Activated naive CD4-positive, alpha-beta T cell treated with anti-CD3 and anti-CD28 coated beads, Interleukin-2, amount 50 U/mL, for 24 hours (primary cell): ENCODE measurements at regions not wholly inside any gene's neighbourhood (a gene's known extent, or its start where the extent isn't known, plus 50 kb on each side); places are given as distances from the start of the nearest gene placed in this dataset.

Experiments used
- H3K27ac Mint-ChIP-seq: one replicate; pipeline ENCODE4 v1.8.0; 2021; ENCODE audit warnings: mild to moderate bottlenecking, mixed read lengths
- H3K27me3 Mint-ChIP-seq: one replicate; pipeline ENCODE4 v1.8.0; 2021; ENCODE audit warnings: mixed read lengths
- H3K36me3 Mint-ChIP-seq: one replicate; pipeline ENCODE4 v1.8.0; 2021; ENCODE audit warnings: mixed read lengths
- H3K4me1 Mint-ChIP-seq: one replicate; pipeline ENCODE4 v1.8.0; 2021; ENCODE audit warnings: mixed read lengths
- H3K4me3 Mint-ChIP-seq: one replicate; pipeline ENCODE4 v1.8.0; 2021; ENCODE audit warnings: mild to moderate bottlenecking, mixed read lengths
- H3K9me3 Mint-ChIP-seq: one replicate; pipeline ENCODE4 v1.8.0; 2021; ENCODE audit warnings: mixed read lengths

DNA sequence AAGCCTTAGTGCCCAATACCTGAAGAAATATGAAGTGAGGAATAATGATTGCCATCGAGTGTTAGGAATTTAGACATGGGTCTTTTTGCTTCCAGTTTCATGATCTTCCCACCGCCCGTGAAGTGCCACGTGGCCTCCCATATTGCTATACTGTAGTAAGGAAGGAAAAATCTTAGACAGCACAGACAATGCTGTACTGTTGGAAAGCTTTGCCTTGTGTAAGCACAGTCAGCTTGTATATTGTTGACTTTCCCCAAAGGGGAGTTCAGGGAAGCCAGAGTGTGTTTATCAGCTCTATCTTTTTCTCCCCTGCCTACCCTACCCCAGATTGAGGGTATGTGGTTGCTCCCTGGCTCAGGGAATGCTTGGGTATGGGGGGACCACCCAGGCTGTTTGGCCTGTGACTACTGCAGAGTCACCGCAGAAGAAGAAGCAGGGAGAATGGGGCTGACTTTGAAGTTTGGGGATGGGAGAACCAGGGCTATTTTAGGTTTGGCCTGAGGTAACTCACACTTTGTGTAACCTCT, 161.8 kb upstream of the MEF2C start:
- Mint-ChIP-seq H3K27me3 (no peaks in the 10 kb centered on the region), H3K4me1 (no peaks in the 10 kb centered on the region), H3K27ac (no peak overlapping the region), H3K9me3 (no peaks in the 10 kb centered on the region), H3K4me3 (no peak overlapping the region), H3K36me3 (no peaks in the 10 kb centered on the region)

- Mint-ChIP-seq H3K27ac (peak overlapping the region; percentile 30), H3K36me3 (no peaks in the 10 kb centered on the region), H3K9me3 (peaks cover 2% of the 10 kb centered on the region), H3K4me3 (no peak overlapping the region), H3K4me1 (no peaks in the 10 kb centered on the region), H3K27me3 (no peaks in the 10 kb centered on the region)
These were observed 160.7 kb upstream of the MEF2C start for GRCh38 chr5:89043676-89044075.

- no peaks in the 10 kb centered on the region for H3K4me1 Mint-ChIP-seq
- no peaks in the 10 kb centered on the region for H3K36me3 Mint-ChIP-seq
- H3K27ac Mint-ChIP-seq = no peak overlapping the region
- no peak overlapping the region for H3K4me3 Mint-ChIP-seq
- H3K27me3 Mint-ChIP-seq = no peaks in the 10 kb centered on the region
- H3K9me3 Mint-ChIP-seq = peaks cover 5% of the 10 kb centered on the region
These were observed 159.8 kb upstream of the MEF2C start for GRCh38 chr5:89042746-89043145.

DNA sequence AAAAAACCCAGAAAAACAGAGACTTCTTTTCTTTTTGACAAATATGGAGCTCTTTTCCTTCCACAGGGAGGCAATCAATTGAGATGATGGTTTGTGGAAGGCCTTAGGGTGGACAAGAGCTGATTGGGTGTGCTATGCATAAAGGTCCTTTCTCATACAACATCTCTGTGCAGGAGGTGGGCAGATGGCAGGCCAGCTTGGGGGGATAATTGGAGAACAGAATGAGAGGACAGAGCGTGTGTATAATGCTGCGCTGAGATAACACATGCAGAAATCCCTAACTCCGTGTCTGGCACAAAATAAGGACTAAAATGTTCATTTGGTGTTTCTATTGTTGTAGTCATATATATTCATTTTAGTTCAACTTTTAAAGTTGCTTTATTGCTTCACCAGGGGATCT, 159.0 kb upstream of the MEF2C start:
- H3K4me1 Mint-ChIP-seq = no peaks in the 10 kb centered on the region
- no peaks in the 10 kb centered on the region for H3K27me3 Mint-ChIP-seq
- no peaks in the 10 kb centered on the region for H3K36me3 Mint-ChIP-seq
- peaks cover 5% of the 10 kb centered on the region for H3K9me3 Mint-ChIP-seq
- no peak overlapping the region for H3K27ac Mint-ChIP-seq
- H3K4me3 Mint-ChIP-seq = no peak overlapping the region

- Mint-ChIP-seq H3K4me3 (no peak overlapping the region), H3K36me3 (no peaks in the 10 kb centered on the region), H3K27me3 (no peaks in the 10 kb centered on the region), H3K4me1 (no peaks in the 10 kb centered on the region), H3K27ac (no peak overlapping the region), H3K9me3 (peaks cover 5% of the 10 kb centered on the region)
These were observed 158.3 kb upstream of the MEF2C start for GRCh38 chr5:89041249-89041779.

GRCh38 chr5:89036704-89037489, 153.9 kb upstream of the MEF2C start:
- Mint-ChIP-seq H3K4me3 (no peak overlapping the region), H3K36me3 (no peaks in the 10 kb centered on the region), H3K27ac (no peak overlapping the region)

DNA sequence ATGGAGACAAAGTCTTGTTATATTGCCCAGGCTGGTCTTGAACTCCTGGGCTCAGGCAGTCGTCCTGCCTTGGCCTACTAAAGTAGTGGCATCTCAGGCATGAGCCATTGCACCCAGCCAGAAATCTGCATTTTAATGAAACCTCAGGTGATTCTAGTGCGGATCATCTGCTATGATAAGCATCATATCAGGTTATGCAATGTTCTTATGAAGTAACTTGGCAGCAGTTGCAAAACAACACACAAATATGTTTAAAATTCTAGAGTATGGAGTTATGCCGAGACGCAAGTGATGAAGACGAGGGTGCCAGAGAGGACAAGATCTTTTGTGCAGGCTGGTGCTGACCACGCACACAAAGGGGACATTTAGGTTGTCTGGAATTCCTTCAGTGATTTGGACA, 153.2 kb upstream of the MEF2C start:
- Mint-ChIP-seq H3K36me3 (no peaks in the 10 kb centered on the region), H3K4me1 (no peaks in the 10 kb centered on the region), H3K4me3 (no peak overlapping the region), H3K27ac (no peak overlapping the region), H3K9me3 (peaks cover 5% of the 10 kb centered on the region), H3K27me3 (no peaks in the 10 kb centered on the region)

More at GRCh38 chr5:89036704-89037489, 153.9 kb upstream of the MEF2C start:
- no peaks in the 10 kb centered on the region for H3K27me3 Mint-ChIP-seq
- no peaks in the 10 kb centered on the region for H3K4me1 Mint-ChIP-seq
- peaks cover 5% of the 10 kb centered on the region for H3K9me3 Mint-ChIP-seq

DNA sequence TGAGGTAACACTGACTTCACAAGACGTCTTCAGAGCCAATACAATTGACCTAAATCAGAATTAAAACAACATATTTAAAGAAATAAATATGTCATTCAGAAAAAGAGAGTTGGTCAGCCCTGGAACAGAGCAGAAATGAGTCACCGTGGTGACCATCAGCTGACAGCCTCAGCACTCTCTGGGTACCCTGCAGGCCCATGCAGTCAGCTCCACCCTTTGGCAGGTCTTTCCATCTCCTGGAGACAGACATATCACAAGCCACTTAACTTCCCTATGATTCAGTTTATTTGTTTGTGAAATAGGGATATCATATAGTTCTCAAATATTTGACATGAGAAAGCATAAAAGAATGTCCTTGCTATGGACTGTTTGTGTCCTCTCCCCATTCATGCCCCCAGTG, 151.6 kb upstream of the MEF2C start:
- H3K4me3 Mint-ChIP-seq = no peak overlapping the region
- H3K36me3 Mint-ChIP-seq = no peaks in the 10 kb centered on the region
- no peaks in the 10 kb centered on the region for H3K27me3 Mint-ChIP-seq
- no peak overlapping the region for H3K27ac Mint-ChIP-seq
- no peaks in the 10 kb centered on the region for H3K4me1 Mint-ChIP-seq
- peaks cover 5% of the 10 kb centered on the region for H3K9me3 Mint-ChIP-seq

GRCh38 chr5:89030798-89031197, 147.8 kb upstream of the MEF2C start:
- no peak overlapping the region for H3K27ac Mint-ChIP-seq
- no peaks in the 10 kb centered on the region for H3K9me3 Mint-ChIP-seq
- H3K27me3 Mint-ChIP-seq = no peaks in the 10 kb centered on the region
- H3K4me1 Mint-ChIP-seq = no peaks in the 10 kb centered on the region
- H3K4me3 Mint-ChIP-seq = no peak overlapping the region
- H3K36me3 Mint-ChIP-seq = no peaks in the 10 kb centered on the region

GRCh38 chr5:89028595-89029285, 145.8 kb upstream of the MEF2C start:
- Mint-ChIP-seq H3K27me3 (no peaks in the 10 kb centered on the region), H3K36me3 (no peaks in the 10 kb centered on the region), H3K4me1 (no peaks in the 10 kb centered on the region), H3K27ac (no peak overlapping the region), H3K4me3 (no peak overlapping the region), H3K9me3 (no peaks in the 10 kb centered on the region)

- Mint-ChIP-seq H3K27ac (no peak overlapping the region), H3K9me3 (no peaks in the 10 kb centered on the region), H3K36me3 (no peaks in the 10 kb centered on the region), H3K4me1 (no peaks in the 10 kb centered on the region), H3K4me3 (no peak overlapping the region), H3K27me3 (peaks cover 2% of the 10 kb centered on the region)
These were observed 141.1 kb upstream of the MEF2C start for GRCh38 chr5:89024045-89024444.

DNA sequence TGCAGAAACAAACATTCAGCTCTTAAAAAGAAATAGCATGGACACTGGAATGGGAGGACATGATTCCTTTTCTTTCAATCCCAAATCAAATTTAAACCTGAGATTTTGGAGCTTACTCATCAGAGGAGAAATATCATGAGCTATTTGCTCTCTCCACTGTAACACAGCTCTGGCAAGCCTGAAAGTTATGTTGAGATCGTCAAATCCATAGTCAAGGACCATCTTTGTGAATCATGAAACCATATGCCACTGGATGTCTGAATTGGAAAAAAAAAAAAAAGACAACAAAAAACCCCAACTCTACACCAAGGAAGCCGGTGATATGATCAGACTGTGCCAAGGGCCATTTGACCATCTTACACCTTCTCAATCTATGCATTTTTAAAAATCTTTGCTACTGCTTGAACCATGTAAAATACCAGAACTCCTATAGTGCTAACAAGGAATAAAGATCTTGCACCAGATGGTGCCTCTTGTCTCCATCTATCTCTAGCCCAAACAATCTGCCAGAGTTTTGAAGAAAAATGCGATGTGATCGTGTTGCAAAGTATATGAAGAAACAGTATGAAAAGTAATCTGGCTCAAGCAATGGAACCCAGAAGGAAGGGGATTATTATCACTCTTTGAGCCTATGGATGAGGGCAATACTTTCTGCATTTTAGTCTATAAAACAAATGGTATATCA, 138.1 kb upstream of the MEF2C start:
- no peaks in the 10 kb centered on the region for H3K4me1 Mint-ChIP-seq
- no peaks in the 10 kb centered on the region for H3K36me3 Mint-ChIP-seq
- H3K27me3 Mint-ChIP-seq = peaks cover 2% of the 10 kb centered on the region
- no peak overlapping the region for H3K27ac Mint-ChIP-seq
- H3K9me3 Mint-ChIP-seq = no peaks in the 10 kb centered on the region
- H3K4me3 Mint-ChIP-seq = no peak overlapping the region

GRCh38 chr5:89016741-89017303, 133.8 kb upstream of the MEF2C start:
- H3K27ac Mint-ChIP-seq = no peak overlapping the region
- no peak overlapping the region for H3K4me3 Mint-ChIP-seq
- H3K27me3 Mint-ChIP-seq = peaks cover 2% of the 10 kb centered on the region
- H3K36me3 Mint-ChIP-seq = no peaks in the 10 kb centered on the region
- H3K9me3 Mint-ChIP-seq = no peaks in the 10 kb centered on the region
- H3K4me1 Mint-ChIP-seq = no peaks in the 10 kb centered on the region

DNA sequence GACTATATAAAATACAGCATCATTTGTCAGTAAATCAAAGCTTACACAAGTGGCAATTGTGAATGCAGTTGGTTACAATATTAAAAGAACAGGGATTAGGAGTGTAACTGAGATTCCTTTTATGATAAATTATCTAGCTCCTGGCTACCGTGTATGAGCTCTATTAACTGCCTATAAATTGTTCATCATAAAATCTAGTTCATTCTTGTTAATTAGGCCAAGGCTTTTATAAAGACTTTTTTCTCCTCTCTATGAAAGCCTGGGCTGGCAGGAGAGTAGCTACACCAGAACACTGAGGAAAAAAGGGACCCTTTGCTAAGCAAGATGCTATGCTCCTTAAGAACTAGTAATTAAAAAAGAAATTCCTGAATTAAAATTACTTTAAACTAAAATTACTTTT, 132.4 kb upstream of the MEF2C start:
- no peaks in the 10 kb centered on the region for H3K4me1 Mint-ChIP-seq
- peaks cover 2% of the 10 kb centered on the region for H3K27me3 Mint-ChIP-seq
- H3K36me3 Mint-ChIP-seq = no peaks in the 10 kb centered on the region
- no peaks in the 10 kb centered on the region for H3K9me3 Mint-ChIP-seq
- H3K27ac Mint-ChIP-seq = no peak overlapping the region
- no peak overlapping the region for H3K4me3 Mint-ChIP-seq
